K562 (cell line): ENCODE measurements at regions not wholly inside any gene's neighbourhood (a gene's known extent, or its start where the extent isn't known, plus 50 kb on each side); places are given as distances from the start of the nearest gene placed in this dataset.

ENCODE experiments used
- ATAC-seq: fragments of 200-7000 bp; cut with Tn5 transposase; 3 replicates; pipeline ENCODE4 v1.9.1; 2020; ENCODE audit warnings: moderate library complexity
- BruUV-seq: library from RNA; stranded (reverse); fragments of 400-500 nt; replicated peaks from 2 replicates; lab custom pipeline; 2021; lab: Mats Ljungman, UMichigan
- CTCF ChIA-PET: fragments of 300-600 bp; formaldehyde crosslinking; extraction: SDS; loops from one replicate; lab custom pipeline; 2021; ENCODE audit warnings: low intra/inter-chr PET ratio; lab: Yijun Ruan, JAX
- POLR2A ChIA-PET: fragments of 300-600, 350-650 bp; sonication (Branson Sonifier 250); formaldehyde crosslinking; extraction: SDS; loops from one replicate; lab custom pipeline; 2021; ENCODE audit warnings: antibody characterized with exemption, inconsistent platforms; lab: Yijun Ruan, JAX
- DNase-seq, 4 experiments: peaks; one replicate each; pipeline versions ENCODE4 v3.0.0 to v3.0.0-alpha.2; 2011 to 2018; ENCODE audit warnings: low spot score in 3 of 4, mixed read lengths in 3 of 4; ENCODE audit errors: extremely low read depth in 1 of 4
- FAIRE-seq: peaks from 2 replicates; lab custom pipeline; 2011; peaks lifted over from hg19 to GRCh38; lab: Jason Lieb, UNC
- H2AFZ ChIP-seq: 2 replicates; pipeline ENCODE4 v1.6.0; 2011; ENCODE audit warnings: low read depth, low read length, control low read depth, inconsistent platforms
- H3K27ac ChIP-seq: fragments of 200-600 bp; 3 replicates; pipeline ENCODE4 v1.8.0; 2011; ENCODE audit warnings: low read depth, mild to moderate bottlenecking, control low read depth, inconsistent platforms, low read length, moderate library complexity, mixed read lengths; ENCODE audit errors: extremely low read depth
- H3K27me3 ChIP-seq, 2 experiments: fragments of 300-600 bp in 1 of 2; 2 replicates in 1 of 2; 3 replicates in 1 of 2; pipeline versions ENCODE4 v1.6.0 to v1.8.0; 2011; ENCODE audit warnings: inconsistent platforms in 2 of 2, low read length in 2 of 2, mild to moderate bottlenecking in 1 of 2, mixed read lengths in 1 of 2, moderate library complexity in 1 of 2; ENCODE audit not compliant: control insufficient read depth in 2 of 2, insufficient read depth in 2 of 2
- H3K36me3 ChIP-seq: fragments of 300-600 bp; 3 replicates; pipeline ENCODE4 v1.8.0; 2011; ENCODE audit warnings: mild to moderate bottlenecking, low read length, inconsistent platforms; ENCODE audit not compliant: control insufficient read depth, insufficient read depth
- H3K4me1 ChIP-seq, 2 experiments: fragments of 200-600 bp in 1 of 2; replicated peaks in 1 of 2; 2 replicates in 1 of 2; 3 replicates in 1 of 2; pipeline versions ENCODE4 v1.5.1 to v1.8.0; 2011; ENCODE audit warnings: inconsistent platforms in 2 of 2, low read length in 2 of 2, mild to moderate bottlenecking in 1 of 2, mixed read lengths in 1 of 2, moderate library complexity in 1 of 2; ENCODE audit not compliant: control insufficient read depth in 2 of 2, insufficient read depth in 2 of 2
- H3K4me2 ChIP-seq: 2 replicates; pipeline ENCODE4 v1.6.1; 2011; ENCODE audit warnings: low read length, control low read depth, inconsistent platforms, mixed read lengths; ENCODE audit not compliant: insufficient read depth
- H3K4me3 ChIP-seq: fragments of 200-600 bp; sonication (generic), shearing (Covaris generic); 2 replicates; pipeline ENCODE4 v1.5.1; 2016; ENCODE audit warnings: control low read depth, inconsistent platforms
- H3K79me2 ChIP-seq: fragments of 200-600 bp; 3 replicates; pipeline ENCODE4 v1.8.0; 2011; ENCODE audit warnings: low read length, inconsistent platforms; ENCODE audit not compliant: control insufficient read depth, insufficient read depth
- H3K9ac ChIP-seq, 2 experiments: 2 replicates each; pipeline versions ENCODE4 v1.6.0 to v1.6.1; 2011; ENCODE audit warnings: low read depth in 2 of 2, low read length in 2 of 2, control low read depth in 1 of 2, inconsistent platforms in 1 of 2, mild to moderate bottlenecking in 1 of 2, mixed read lengths in 1 of 2; ENCODE audit not compliant: insufficient read depth in 1 of 2
- H3K9me1 ChIP-seq: one replicate; pipeline ENCODE4 v1.6.0; 2011; ENCODE audit warnings: inconsistent platforms, mild to moderate bottlenecking, low read length, moderate library complexity; ENCODE audit not compliant: control insufficient read depth, insufficient read depth
- H3K9me3 ChIP-seq: replicated peaks from 2 replicates; pipeline ENCODE4 v1.5.1; 2011; ENCODE audit warnings: low read depth, low read length, inconsistent platforms; ENCODE audit not compliant: control insufficient read depth, insufficient read depth
- H4K20me1 ChIP-seq: replicated peaks from 2 replicates; pipeline ENCODE4 v1.6.1; 2011; ENCODE audit warnings: low read length, inconsistent platforms, mixed read lengths; ENCODE audit not compliant: control insufficient read depth, insufficient read depth
- BHLHE40 ChIP-seq: IDR thresholded peaks from 2 replicates; pipeline ENCODE4 v1.6.1; 2011; ENCODE audit warnings: low read length, improper control_type of control experiment
- CEBPZ ChIP-seq: fragments of 150-350 bp; IDR thresholded peaks from 2 replicates; pipeline ENCODE4 v1.6.1; 2014; ENCODE audit warnings: low read depth, mild to moderate bottlenecking, low read length, borderline replicate concordance
- SRSF9 ChIP-seq: fragments of 200-400 bp; formaldehyde crosslinking; IDR thresholded peaks from 2 replicates; pipeline ENCODE4 v1.6.1; 2017; ENCODE audit warnings: low read depth, low read length, borderline replicate concordance
- ZNF121 ChIP-seq: sonication (generic); formaldehyde crosslinking; conservative IDR thresholded peaks from 2 replicates; pipeline ENCODE4 v1.8.0; 2022; ENCODE audit warnings: missing genetic modification reagents
- WGBS: fragments of 100-300 bp; shearing (Covaris generic); methylation state at CpG from one replicate; pipeline ENCODE4 v1.1.6; 2016; ENCODE audit warnings: low coverage, mixed read lengths; ENCODE audit not compliant: insufficient coverage; ENCODE audit errors: missing lambda C conversion rate; 5-methylcytosine and 5-hydroxymethylcytosine counted together
- in situ Hi-C: fragments of 300-500 bp; cut with MboI; formaldehyde crosslinking; loops from 4 replicates; pipeline ENCODE4 v1.15.0; 2018; ENCODE audit warnings: inconsistent platforms, mixed read lengths
- intact Hi-C: fragments of 100-400 bp; cut with micrococcal nuclease; formaldehyde crosslinking; loops from 2 replicates; pipeline ENCODE4 v1.14.2; 2022

DNA sequence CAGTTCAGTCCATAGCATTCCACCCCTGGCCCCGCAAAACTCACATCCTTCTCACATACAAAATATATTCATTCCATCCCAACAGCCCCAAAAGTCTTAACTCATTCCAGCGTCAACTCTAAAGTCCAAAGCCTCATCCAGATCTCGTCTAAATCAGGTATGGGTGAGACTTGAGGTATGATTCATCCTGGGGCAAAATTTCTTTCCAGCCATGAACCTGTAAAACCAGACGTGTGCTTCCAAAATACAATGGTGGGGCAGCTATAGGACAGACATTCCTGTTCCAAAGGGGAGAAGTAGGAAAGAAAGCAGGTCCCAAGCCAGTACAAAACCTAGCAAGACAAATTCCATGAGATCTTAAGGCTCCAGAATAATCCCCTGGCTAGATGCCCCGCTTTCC, 76.9 kb downstream of the CLDN34 start (continued):
- TF ChIP-seq ZNF121 (CRISPR knock-in tag) (no peak), CEBPZ (no peak), BHLHE40 (no peak)

DNA sequence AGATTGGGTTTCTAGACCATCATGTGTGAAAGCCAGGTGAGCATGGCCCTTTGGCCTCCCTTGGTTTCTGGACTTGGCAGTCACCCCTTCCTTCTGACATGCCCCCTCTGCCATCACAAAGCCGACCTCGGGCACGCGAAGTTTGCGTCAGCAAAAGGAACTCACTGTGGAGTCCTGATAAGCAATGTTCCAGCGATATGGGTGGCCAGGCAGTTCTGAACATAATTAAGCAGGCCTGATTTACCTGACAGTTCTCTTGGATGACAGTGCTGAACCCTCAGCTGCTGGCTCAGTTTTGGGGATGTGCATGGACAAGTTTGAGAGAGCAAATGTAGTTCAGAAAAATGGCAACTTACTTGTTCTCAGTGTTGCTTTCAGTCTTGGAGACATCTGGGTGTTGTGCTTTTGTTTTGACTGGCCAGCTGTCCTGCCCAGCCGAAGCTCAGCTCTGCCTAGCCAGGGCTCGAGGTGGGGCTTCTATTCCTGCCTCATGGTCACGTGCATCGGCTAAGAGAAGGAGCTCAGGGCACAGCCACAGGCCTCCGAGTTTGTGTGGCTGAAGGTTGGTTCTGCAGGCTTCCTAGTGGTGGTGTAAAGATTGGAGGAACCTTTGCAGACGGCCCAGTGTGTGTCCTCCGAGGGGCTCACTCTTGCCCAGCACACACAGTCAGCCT, 78.3 kb downstream of the CLDN34 start:
- Histone ChIP-seq H2AFZ (no peak overlapping the region), H3K36me3 (no peaks in the 10 kb centered on the region), H3K9ac (no peak overlapping the region), H3K4me3 (no peak overlapping the region), H3K9me1 (no peaks in the 10 kb centered on the region), H3K27ac (no peak overlapping the region), H3K4me1 (peaks cover 0 to 4% of the 10 kb centered on the region in 2 experiments; a peak in 2 of 5 replicates), H4K20me1 (0 out of 2 replicates have a peak, but pooled peaks cover 4% of the 10 kb centered on the region), H3K9me3 (no peaks in the 10 kb centered on the region), H3K4me2 (no peak overlapping the region), H3K27me3 (peaks cover 0 to 16% of the 10 kb centered on the region in 2 experiments; a peak in 2 of 5 replicates), H3K79me2 (no peaks in the 10 kb centered on the region)
- no peak for FAIRE-seq
- no peak for TF ChIP-seq SRSF9
- CTCF ChIA-PET = no interaction called here
- ATAC-seq = no peak
- BruUV-seq = no TSS peak
- DNase-seq = no peak
- POLR2A ChIA-PET = interaction anchor here (1.2 kb wide), 1 partner anchor 13 kb away, joined by 4 read pairs; no protein-coding TSS in a partner anchor
- in situ Hi-C loops (no loop called here), intact Hi-C loops (no loop called here)
- 3% methylated on average over 12 of the region's 13 CpGs for WGBS
